Left ventricle myocardium inferior (tissue), 1 donor: ENCODE measurements at regions not wholly inside any gene's neighbourhood (a gene's known extent, or its start where the extent isn't known, plus 50 kb on each side); places are given as distances from the start of the nearest gene placed in this dataset.

Source experiments
- DNase-seq: peaks from one replicate; pipeline ENCODE4 v3.0.0-alpha.2; 2020
- H3K27ac ChIP-seq: fragments of 200-600 bp; replicated peaks from 2 replicates; pipeline ENCODE4 v1.8.0; 2021
- H3K27me3 ChIP-seq: fragments of 200-600 bp; 2 replicates; pipeline ENCODE4 v1.8.0; 2021; ENCODE audit warnings: low read depth
- H3K36me3 ChIP-seq: fragments of 200-600 bp; 2 replicates; pipeline ENCODE4 v1.8.0; 2021
- H3K4me1 ChIP-seq: fragments of 200-600 bp; 2 replicates; pipeline ENCODE4 v1.8.0; 2021
- H3K4me3 ChIP-seq: fragments of 200-600 bp; 2 replicates; pipeline ENCODE4 v1.8.0; 2021; ENCODE audit warnings: mild to moderate bottlenecking, moderate library complexity
- H3K9me3 ChIP-seq: fragments of 200-600 bp; replicated peaks from 2 replicates; pipeline ENCODE4 v1.8.0; 2021
- intact Hi-C: fragments of 100-400 bp; cut with micrococcal nuclease; formaldehyde crosslinking; loops from one replicate; pipeline ENCODE4 v1.11.0; 2022
- TF ChIP-seq, protein P1 (sequence below): fragments of 200-600 bp; IDR thresholded peaks from 2 replicates; pipeline ENCODE4 v1.8.0; 2021; ENCODE audit warnings: antibody characterized with exemption, mild to moderate bottlenecking, borderline replicate concordance
- donor health status: DM: no; HTN: yes; CAD: no; lungs with severe emphysema.

DNA sequence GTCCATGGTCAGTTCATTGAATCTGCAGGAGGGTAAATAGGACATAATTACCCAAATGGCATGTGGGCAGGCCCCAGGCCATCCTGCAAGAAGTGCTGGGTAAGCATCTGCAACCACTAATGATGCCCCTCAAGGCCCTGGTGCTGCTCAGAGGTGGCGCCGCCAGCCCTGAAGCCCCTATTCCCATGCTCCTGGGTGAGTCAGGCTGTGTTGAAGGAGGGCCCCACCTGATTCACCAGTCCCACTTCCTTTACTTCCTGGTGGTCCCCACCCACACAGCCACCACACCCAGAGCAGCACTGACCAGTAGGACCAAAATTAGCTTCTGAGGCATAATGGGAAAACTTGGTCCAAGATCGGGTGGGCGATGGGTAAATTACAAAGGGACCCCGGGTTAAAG, 120.4 kb upstream of the SPRY4 start:
- Histone ChIP-seq H3K36me3 (no peaks in the 10 kb centered on the region), H3K4me3 (no peak overlapping the region), H3K4me1 (peaks cover 33% of the 10 kb centered on the region), H3K27me3 (no peaks in the 10 kb centered on the region), H3K9me3 (peaks cover 10% of the 10 kb centered on the region), H3K27ac (peak overlapping the region; percentile 55)
- DNase-seq, result no peak
- TF ChIP-seq, protein P1, sequence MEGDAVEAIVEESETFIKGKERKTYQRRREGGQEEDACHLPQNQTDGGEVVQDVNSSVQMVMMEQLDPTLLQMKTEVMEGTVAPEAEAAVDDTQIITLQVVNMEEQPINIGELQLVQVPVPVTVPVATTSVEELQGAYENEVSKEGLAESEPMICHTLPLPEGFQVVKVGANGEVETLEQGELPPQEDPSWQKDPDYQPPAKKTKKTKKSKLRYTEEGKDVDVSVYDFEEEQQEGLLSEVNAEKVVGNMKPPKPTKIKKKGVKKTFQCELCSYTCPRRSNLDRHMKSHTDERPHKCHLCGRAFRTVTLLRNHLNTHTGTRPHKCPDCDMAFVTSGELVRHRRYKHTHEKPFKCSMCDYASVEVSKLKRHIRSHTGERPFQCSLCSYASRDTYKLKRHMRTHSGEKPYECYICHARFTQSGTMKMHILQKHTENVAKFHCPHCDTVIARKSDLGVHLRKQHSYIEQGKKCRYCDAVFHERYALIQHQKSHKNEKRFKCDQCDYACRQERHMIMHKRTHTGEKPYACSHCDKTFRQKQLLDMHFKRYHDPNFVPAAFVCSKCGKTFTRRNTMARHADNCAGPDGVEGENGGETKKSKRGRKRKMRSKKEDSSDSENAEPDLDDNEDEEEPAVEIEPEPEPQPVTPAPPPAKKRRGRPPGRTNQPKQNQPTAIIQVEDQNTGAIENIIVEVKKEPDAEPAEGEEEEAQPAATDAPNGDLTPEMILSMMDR, result no peak
- intact Hi-C loops, result no loop called here

DNA sequence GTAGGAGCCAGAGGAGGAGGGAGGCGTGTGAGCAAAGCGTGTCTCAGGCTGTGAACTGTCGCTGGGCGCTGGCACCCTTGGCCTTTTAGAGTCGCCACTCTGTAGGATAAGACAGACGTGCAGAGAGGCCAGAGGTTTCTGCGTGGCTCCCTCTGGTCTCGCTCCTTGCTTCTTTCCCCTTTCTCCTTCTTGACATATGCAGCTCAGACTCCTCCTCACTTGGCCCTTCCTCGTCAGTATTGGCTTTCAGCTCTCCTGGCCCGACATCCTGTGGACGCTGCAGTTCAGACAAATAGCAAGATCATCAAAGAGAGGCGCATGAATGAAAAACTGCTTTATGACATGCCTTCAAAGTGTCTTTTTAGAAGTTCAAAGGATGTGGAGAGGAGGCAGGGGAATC, 116.8 kb upstream of the SPRY4 start:
- Histone ChIP-seq H3K27me3 (no peaks in the 10 kb centered on the region), H3K4me3 (no peak overlapping the region), H3K36me3 (no peaks in the 10 kb centered on the region), H3K9me3 (no peaks in the 10 kb centered on the region), H3K27ac (peak overlapping the region; percentile 41), H3K4me1 (peaks cover 61% of the 10 kb centered on the region)
- no peak for DNase-seq
- intact Hi-C loops, result no loop called here
- TF ChIP-seq, protein P1, result peak; percentile 10

DNA sequence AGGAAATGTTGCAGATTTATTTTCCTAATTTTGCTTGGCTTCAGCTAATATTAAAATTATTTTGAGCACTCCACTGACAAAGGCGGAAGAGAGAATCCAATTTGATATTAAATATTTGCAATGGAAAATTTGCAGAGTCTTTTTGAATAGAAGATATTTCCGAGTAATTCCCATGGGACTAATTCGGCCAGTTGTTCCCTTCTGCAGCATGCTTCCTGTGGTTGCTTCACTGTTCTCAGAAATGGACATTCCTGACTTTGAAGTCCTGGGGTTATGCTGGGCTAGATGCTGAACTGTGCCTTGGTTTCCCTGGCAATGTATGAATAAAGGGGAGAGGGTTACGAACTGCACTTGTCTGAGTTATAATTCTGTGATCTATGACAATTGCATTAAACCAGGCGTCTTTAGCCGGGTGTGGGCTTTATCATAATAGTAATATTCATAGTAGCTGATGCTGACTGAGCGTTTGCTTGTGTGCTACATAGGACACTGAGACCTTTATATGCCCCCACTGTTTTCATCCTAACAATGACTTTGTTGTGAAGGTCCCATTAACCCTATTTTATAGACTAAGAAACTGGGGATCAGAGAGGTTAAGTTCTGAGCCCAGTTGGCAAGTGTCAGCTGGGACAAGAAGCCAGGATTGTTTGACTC, 114.5 kb upstream of the SPRY4 start:
- Histone ChIP-seq H3K36me3 (no peaks in the 10 kb centered on the region), H3K4me1 (peaks cover 44% of the 10 kb centered on the region), H3K27ac (peak overlapping the region; percentile 77), H3K9me3 (no peaks in the 10 kb centered on the region), H3K27me3 (no peaks in the 10 kb centered on the region), H3K4me3 (peak overlapping the region; percentile 33)
- no peak for DNase-seq
- intact Hi-C loops, result no loop called here
- TF ChIP-seq, protein P1, result no peak

DNA sequence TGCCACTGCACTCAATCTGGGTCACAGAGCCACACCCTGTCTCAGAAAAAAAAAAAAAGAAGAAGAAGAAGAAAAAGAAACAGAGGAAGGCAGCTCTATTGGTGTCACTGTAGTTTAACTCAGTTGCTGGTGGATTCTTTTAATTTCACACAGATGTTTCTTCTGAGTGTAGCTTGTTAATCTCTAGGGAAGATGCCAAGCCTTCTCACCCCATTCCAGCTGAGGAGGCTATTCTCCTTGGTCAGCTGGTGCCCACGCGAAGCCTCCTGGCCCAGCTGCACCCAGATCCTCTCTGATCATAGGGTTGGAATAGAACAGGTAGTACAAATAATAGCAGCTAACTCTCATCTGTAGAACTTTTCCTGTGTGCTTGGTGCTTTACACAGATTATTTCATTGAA, 113.8 kb upstream of the SPRY4 start:
- no peaks in the 10 kb centered on the region for H3K27me3 ChIP-seq
- H3K36me3 ChIP-seq, result no peaks in the 10 kb centered on the region
- DNase-seq, result no peak
- H3K4me1 ChIP-seq, result peaks cover 52% of the 10 kb centered on the region
- peak overlapping the region; percentile 77 for H3K27ac ChIP-seq
- TF ChIP-seq, protein P1, result no peak
- H3K4me3 ChIP-seq, result peak overlapping the region; percentile 33
- H3K9me3 ChIP-seq, result no peaks in the 10 kb centered on the region
- intact Hi-C loops, result no loop called here

DNA sequence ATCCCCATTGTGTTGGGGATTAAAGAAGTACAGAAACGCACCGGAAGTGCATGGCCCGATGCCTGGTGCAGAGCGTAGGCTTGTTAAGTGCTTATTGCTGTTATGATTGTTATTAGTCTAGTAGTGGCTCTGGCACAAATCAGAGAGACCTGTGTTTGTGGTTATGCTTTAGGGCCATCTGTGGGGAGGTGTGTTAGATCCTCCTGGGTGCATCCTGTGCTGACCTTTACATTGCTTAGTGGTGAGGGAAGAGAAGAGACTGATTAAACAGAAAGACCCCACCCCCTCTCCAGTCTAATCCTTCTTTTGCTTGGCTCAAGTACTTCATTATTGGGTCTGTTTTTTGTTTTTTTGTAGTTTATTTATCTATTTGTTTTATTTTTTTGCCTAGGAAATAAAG, 112.7 kb upstream of the SPRY4 start:
- intact Hi-C loops, result no loop called here
- no peak overlapping the region for H3K4me3 ChIP-seq
- H3K9me3 ChIP-seq, result no peaks in the 10 kb centered on the region
- H3K36me3 ChIP-seq, result no peaks in the 10 kb centered on the region
- TF ChIP-seq, protein P1, result no peak
- peak overlapping the region; percentile 77 for H3K27ac ChIP-seq
- H3K27me3 ChIP-seq, result peaks cover 5% of the 10 kb centered on the region
- DNase-seq, result no peak
- peaks cover 62% of the 10 kb centered on the region for H3K4me1 ChIP-seq
